ENCODE measurements at regions not wholly inside any gene's neighbourhood (a gene's known extent, or its start where the extent isn't known, plus 50 kb on each side); places are given as distances from the start of the nearest gene placed in this dataset.

DNA sequence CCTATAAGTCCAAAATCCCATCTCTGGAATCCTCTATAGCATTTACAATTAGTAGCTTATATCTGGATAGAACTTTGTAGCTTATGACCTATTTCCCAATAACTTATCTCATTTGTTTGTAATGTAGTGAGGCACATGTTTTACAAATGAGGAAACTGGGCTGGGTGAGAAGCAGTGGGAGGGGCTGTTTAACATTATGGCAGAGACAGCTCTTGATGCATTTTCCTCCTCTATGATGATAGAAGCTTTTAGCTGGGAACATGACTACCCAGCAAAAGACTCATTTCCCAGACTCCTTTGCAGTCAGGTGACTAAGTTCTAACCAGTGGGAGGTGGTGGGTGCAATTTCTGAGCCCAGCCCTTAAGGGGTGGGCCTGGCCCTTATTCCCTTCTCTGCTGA, 179.7 kb downstream of the TTC8 start:
- TF ChIP-seq, protein P1, sequence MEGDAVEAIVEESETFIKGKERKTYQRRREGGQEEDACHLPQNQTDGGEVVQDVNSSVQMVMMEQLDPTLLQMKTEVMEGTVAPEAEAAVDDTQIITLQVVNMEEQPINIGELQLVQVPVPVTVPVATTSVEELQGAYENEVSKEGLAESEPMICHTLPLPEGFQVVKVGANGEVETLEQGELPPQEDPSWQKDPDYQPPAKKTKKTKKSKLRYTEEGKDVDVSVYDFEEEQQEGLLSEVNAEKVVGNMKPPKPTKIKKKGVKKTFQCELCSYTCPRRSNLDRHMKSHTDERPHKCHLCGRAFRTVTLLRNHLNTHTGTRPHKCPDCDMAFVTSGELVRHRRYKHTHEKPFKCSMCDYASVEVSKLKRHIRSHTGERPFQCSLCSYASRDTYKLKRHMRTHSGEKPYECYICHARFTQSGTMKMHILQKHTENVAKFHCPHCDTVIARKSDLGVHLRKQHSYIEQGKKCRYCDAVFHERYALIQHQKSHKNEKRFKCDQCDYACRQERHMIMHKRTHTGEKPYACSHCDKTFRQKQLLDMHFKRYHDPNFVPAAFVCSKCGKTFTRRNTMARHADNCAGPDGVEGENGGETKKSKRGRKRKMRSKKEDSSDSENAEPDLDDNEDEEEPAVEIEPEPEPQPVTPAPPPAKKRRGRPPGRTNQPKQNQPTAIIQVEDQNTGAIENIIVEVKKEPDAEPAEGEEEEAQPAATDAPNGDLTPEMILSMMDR (conservative IDR thresholded peaks at IDR 0.05; ENCODE audit: low read depth in 2 of 2) = no peak
- TF ChIP-seq, protein P2, sequence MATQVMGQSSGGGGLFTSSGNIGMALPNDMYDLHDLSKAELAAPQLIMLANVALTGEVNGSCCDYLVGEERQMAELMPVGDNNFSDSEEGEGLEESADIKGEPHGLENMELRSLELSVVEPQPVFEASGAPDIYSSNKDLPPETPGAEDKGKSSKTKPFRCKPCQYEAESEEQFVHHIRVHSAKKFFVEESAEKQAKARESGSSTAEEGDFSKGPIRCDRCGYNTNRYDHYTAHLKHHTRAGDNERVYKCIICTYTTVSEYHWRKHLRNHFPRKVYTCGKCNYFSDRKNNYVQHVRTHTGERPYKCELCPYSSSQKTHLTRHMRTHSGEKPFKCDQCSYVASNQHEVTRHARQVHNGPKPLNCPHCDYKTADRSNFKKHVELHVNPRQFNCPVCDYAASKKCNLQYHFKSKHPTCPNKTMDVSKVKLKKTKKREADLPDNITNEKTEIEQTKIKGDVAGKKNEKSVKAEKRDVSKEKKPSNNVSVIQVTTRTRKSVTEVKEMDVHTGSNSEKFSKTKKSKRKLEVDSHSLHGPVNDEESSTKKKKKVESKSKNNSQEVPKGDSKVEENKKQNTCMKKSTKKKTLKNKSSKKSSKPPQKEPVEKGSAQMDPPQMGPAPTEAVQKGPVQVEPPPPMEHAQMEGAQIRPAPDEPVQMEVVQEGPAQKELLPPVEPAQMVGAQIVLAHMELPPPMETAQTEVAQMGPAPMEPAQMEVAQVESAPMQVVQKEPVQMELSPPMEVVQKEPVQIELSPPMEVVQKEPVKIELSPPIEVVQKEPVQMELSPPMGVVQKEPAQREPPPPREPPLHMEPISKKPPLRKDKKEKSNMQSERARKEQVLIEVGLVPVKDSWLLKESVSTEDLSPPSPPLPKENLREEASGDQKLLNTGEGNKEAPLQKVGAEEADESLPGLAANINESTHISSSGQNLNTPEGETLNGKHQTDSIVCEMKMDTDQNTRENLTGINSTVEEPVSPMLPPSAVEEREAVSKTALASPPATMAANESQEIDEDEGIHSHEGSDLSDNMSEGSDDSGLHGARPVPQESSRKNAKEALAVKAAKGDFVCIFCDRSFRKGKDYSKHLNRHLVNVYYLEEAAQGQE (IDR thresholded peaks at IDR 0.05; ENCODE audit: unreplicated experiment) = no peak
- TF ChIP-seq CREB1 (CRISPR knock-in tag; IDR thresholded peaks at IDR 0.05; ENCODE audit: low read depth) = no peak
- no peak for TF ChIP-seq POLR2AphosphoS5 (IDR thresholded peaks at IDR 0.05; ENCODE audit: low read depth)
- TF ChIP-seq JUNB (IDR thresholded peaks at IDR 0.05; ENCODE audit: unreplicated experiment) = no peak
- no peak for TF ChIP-seq EZH2phosphoT487 (IDR thresholded peaks at IDR 0.05; ENCODE audit: unreplicated experiment)
- TF ChIP-seq EZH2 (IDR thresholded peaks at IDR 0.05; ENCODE audit: low read depth, unreplicated experiment) = no peak
- no peak for TF ChIP-seq STAT1 (IDR thresholded peaks at IDR 0.05; ENCODE audit: unreplicated experiment)
- TF ChIP-seq, protein P3, sequence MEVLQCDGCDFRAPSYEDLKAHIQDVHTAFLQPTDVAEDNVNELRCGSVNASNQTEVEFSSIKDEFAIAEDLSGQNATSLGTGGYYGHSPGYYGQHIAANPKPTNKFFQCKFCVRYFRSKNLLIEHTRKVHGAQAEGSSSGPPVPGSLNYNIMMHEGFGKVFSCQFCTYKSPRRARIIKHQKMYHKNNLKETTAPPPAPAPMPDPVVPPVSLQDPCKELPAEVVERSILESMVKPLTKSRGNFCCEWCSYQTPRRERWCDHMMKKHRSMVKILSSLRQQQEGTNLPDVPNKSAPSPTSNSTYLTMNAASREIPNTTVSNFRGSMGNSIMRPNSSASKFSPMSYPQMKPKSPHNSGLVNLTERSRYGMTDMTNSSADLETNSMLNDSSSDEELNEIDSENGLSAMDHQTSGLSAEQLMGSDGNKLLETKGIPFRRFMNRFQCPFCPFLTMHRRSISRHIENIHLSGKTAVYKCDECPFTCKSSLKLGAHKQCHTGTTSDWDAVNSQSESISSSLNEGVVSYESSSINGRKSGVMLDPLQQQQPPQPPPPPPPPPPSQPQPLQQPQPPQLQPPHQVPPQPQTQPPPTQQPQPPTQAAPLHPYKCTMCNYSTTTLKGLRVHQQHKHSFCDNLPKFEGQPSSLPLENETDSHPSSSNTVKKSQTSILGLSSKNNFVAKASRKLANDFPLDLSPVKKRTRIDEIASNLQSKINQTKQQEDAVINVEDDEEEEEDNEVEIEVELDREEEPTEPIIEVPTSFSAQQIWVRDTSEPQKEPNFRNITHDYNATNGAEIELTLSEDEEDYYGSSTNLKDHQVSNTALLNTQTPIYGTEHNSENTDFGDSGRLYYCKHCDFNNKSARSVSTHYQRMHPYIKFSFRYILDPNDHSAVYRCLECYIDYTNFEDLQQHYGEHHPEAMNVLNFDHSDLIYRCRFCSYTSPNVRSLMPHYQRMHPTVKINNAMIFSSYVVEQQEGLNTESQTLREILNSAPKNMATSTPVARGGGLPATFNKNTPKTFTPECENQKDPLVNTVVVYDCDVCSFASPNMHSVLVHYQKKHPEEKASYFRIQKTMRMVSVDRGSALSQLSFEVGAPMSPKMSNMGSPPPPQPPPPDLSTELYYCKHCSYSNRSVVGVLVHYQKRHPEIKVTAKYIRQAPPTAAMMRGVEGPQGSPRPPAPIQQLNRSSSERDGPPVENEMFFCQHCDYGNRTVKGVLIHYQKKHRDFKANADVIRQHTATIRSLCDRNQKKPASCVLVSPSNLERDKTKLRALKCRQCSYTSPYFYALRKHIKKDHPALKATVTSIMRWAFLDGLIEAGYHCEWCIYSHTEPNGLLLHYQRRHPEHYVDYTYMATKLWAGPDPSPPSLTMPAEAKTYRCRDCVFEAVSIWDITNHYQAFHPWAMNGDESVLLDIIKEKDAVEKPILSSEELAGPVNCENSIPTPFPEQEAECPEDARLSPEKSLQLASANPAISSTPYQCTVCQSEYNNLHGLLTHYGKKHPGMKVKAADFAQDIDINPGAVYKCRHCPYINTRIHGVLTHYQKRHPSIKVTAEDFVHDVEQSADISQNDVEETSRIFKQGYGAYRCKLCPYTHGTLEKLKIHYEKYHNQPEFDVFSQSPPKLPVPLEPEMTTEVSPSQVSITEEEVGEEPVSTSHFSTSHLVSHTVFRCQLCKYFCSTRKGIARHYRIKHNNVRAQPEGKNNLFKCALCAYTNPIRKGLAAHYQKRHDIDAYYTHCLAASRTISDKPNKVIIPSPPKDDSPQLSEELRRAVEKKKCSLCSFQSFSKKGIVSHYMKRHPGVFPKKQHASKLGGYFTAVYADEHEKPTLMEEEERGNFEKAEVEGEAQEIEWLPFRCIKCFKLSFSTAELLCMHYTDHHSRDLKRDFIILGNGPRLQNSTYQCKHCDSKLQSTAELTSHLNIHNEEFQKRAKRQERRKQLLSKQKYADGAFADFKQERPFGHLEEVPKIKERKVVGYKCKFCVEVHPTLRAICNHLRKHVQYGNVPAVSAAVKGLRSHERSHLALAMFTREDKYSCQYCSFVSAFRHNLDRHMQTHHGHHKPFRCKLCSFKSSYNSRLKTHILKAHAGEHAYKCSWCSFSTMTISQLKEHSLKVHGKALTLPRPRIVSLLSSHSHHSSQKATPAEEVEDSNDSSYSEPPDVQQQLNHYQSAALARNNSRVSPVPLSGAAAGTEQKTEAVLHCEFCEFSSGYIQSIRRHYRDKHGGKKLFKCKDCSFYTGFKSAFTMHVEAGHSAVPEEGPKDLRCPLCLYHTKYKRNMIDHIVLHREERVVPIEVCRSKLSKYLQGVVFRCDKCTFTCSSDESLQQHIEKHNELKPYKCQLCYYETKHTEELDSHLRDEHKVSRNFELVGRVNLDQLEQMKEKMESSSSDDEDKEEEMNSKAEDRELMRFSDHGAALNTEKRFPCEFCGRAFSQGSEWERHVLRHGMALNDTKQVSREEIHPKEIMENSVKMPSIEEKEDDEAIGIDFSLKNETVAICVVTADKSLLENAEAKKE (CRISPR knock-in tag; IDR thresholded peaks at IDR 0.05) = no peak
- no peak for TF ChIP-seq ZNF114 (CRISPR knock-in tag; IDR thresholded peaks at IDR 0.05)
- TF ChIP-seq, protein P4, sequence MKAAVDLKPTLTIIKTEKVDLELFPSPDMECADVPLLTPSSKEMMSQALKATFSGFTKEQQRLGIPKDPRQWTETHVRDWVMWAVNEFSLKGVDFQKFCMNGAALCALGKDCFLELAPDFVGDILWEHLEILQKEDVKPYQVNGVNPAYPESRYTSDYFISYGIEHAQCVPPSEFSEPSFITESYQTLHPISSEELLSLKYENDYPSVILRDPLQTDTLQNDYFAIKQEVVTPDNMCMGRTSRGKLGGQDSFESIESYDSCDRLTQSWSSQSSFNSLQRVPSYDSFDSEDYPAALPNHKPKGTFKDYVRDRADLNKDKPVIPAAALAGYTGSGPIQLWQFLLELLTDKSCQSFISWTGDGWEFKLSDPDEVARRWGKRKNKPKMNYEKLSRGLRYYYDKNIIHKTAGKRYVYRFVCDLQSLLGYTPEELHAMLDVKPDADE (IDR thresholded peaks at IDR 0.05) = no peak

Data from GM23338 (cell line).